Fibroblast of lung (primary cell): ENCODE measurements at regions not wholly inside any gene's neighbourhood (a gene's known extent, or its start where the extent isn't known, plus 50 kb on each side); places are given as distances from the start of the nearest gene placed in this dataset.

Experiments
- DNase-seq, 2 donors: peaks; one replicate each; pipeline versions ENCODE4 v3.0.0 to v3.0.0-alpha.2; 2010; ENCODE audit warnings: low read depth in 2 of 2
- H2AFZ ChIP-seq: 2 replicates; pipeline ENCODE4 v1.5.1; 2012; ENCODE audit warnings: low read length, control low read depth, inconsistent platforms
- H3K27ac ChIP-seq: 2 replicates; pipeline ENCODE4 v1.5.1; 2011; ENCODE audit warnings: low read length, control low read depth; ENCODE audit not compliant: insufficient read depth
- H3K27me3 ChIP-seq: 2 replicates; pipeline ENCODE4 v1.5.1; 2011; ENCODE audit warnings: mild to moderate bottlenecking, low read length; ENCODE audit not compliant: control insufficient read depth, insufficient read depth
- H3K36me3 ChIP-seq: 2 replicates; pipeline ENCODE4 v1.5.1; 2011; ENCODE audit warnings: low read length; ENCODE audit not compliant: control insufficient read depth, insufficient read depth
- H3K4me1 ChIP-seq: 2 replicates; pipeline ENCODE4 v1.5.1; 2011; ENCODE audit warnings: low read length; ENCODE audit not compliant: control insufficient read depth, insufficient read depth; ENCODE audit errors: extremely low read depth
- H3K4me2 ChIP-seq: 2 replicates; pipeline ENCODE4 v1.5.1; 2011; ENCODE audit warnings: low read length, control low read depth; ENCODE audit not compliant: insufficient read depth; ENCODE audit errors: extremely low read depth
- H3K4me3 ChIP-seq, 4 experiments: fragments of 200-600 bp in 1 of 4; sonication (generic) in 1 of 4; replicated peaks in 1 of 4; 2 replicates each; pipeline ENCODE4 v1.5.1; 2011 to 2016; ENCODE audit warnings: low read length in 4 of 4, low read depth in 3 of 4, mild to moderate bottlenecking in 3 of 4, control low read depth in 2 of 4, inconsistent platforms in 1 of 4, mixed read lengths in 1 of 4; ENCODE audit not compliant: insufficient read depth in 1 of 4; ENCODE audit errors: control extremely low read depth in 1 of 4
- H3K79me2 ChIP-seq: 2 replicates; pipeline ENCODE4 v1.5.1; 2012; ENCODE audit warnings: mild to moderate bottlenecking, low read length, inconsistent platforms; ENCODE audit not compliant: control insufficient read depth, insufficient read depth
- H3K9ac ChIP-seq: 2 replicates; pipeline ENCODE4 v1.5.1; 2011; ENCODE audit warnings: mild to moderate bottlenecking, low read length, control low read depth; ENCODE audit not compliant: insufficient read depth
- H3K9me3 ChIP-seq: 2 replicates; pipeline ENCODE4 v1.5.1; 2012; ENCODE audit warnings: low read depth, low read length; ENCODE audit not compliant: control insufficient read depth, insufficient read depth
- H4K20me1 ChIP-seq: 2 replicates; pipeline ENCODE4 v1.5.1; 2011; ENCODE audit warnings: low read length; ENCODE audit not compliant: control insufficient read depth, insufficient read depth; ENCODE audit errors: extremely low read depth
- CTCF ChIP-seq, 2 donors: IDR thresholded peaks in 1 of 2; conservative IDR thresholded peaks in 1 of 2; 1 replicate in 1 of 2; 2 replicates in 1 of 2; pipeline ENCODE4 v1.5.1; 2011 to 2012; ENCODE audit warnings: low read length in 2 of 2, control low read depth in 1 of 2, inconsistent platforms in 1 of 2, low read depth in 1 of 2, mild to moderate bottlenecking in 1 of 2
- EZH2 ChIP-seq: IDR thresholded peaks from 2 replicates; pipeline ENCODE4 v1.5.1; 2012; ENCODE audit warnings: low read length, control low read depth, mild to moderate bottlenecking; ENCODE audit errors: missing control alignments

GRCh38 chr10:8180360-8181109 is 126.0 kb downstream of the GATA3 start:
- no peaks in the 10 kb centered on the region for H4K20me1 ChIP-seq
- no peak overlapping the region for H2AFZ ChIP-seq
- no peaks in the 10 kb centered on the region for H3K4me1 ChIP-seq
- no peak overlapping the region for H3K4me2 ChIP-seq
- TF ChIP-seq CTCF (conservative IDR thresholded peaks at IDR 0.05 in 1 of 2, IDR thresholded peaks at IDR 0.05 in 1 of 2; ENCODE audit: low read depth in 1 of 2, low read length in 2 of 2) = no peak
- TF ChIP-seq EZH2 = no peak
- no peaks in the 10 kb centered on the region for H3K36me3 ChIP-seq
- no peaks in the 10 kb centered on the region for H3K9me3 ChIP-seq
- H3K27ac ChIP-seq = no peak overlapping the region
- H3K79me2 ChIP-seq = no peaks in the 10 kb centered on the region
- no peak for DNase-seq
- H3K9ac ChIP-seq = no peak overlapping the region
- no peaks in the 10 kb centered on the region for H3K27me3 ChIP-seq
- no peak overlapping the region for H3K4me3 ChIP-seq

GRCh38 chr10:8181496-8182157 is 127.1 kb downstream of the GATA3 start:
- Histone ChIP-seq H3K27me3 (no peaks in the 10 kb centered on the region), H3K4me3 (no peak overlapping the region), H4K20me1 (no peaks in the 10 kb centered on the region), H3K9ac (no peak overlapping the region), H3K9me3 (no peaks in the 10 kb centered on the region), H3K79me2 (no peaks in the 10 kb centered on the region), H2AFZ (no peak overlapping the region), H3K4me2 (no peak overlapping the region), H3K27ac (no peak overlapping the region), H3K4me1 (no peaks in the 10 kb centered on the region), H3K36me3 (no peaks in the 10 kb centered on the region)
- DNase-seq = no peak
- no peak for TF ChIP-seq EZH2

- Histone ChIP-seq H3K27me3 (no peaks in the 10 kb centered on the region), H4K20me1 (no peaks in the 10 kb centered on the region), H3K4me1 (no peaks in the 10 kb centered on the region), H3K4me3 (no peak overlapping the region), H3K79me2 (no peaks in the 10 kb centered on the region), H3K9me3 (no peaks in the 10 kb centered on the region), H3K36me3 (no peaks in the 10 kb centered on the region), H2AFZ (no peak overlapping the region), H3K27ac (no peak overlapping the region), H3K9ac (no peak overlapping the region), H3K4me2 (no peak overlapping the region)
- DNase-seq = no peak
- TF ChIP-seq EZH2 = no peak
- no peak for TF ChIP-seq CTCF (conservative IDR thresholded peaks at IDR 0.05 in 1 of 2, IDR thresholded peaks at IDR 0.05 in 1 of 2; ENCODE audit: low read depth in 1 of 2, low read length in 2 of 2)
These were observed 128.3 kb downstream of the GATA3 start for GRCh38 chr10:8182806-8183205.
